ENCODE measurements at regions not wholly inside any gene's neighbourhood (a gene's known extent, or its start where the extent isn't known, plus 50 kb on each side); places are given as distances from the start of the nearest gene placed in this dataset.

- CTCF ChIA-PET: no interaction called here
- POLR2A ChIA-PET: no interaction called here
- H3K36me3 ChIP-seq (ENCODE audit: control insufficient read depth, insufficient read depth, low read length): no peaks in the 10 kb centered on the region
- no peak for TF ChIP-seq CTCF (IDR thresholded peaks at IDR 0.05; ENCODE audit: insufficient read depth, low read depth, low read length)
- no peak for DNase-seq (ENCODE audit: low read depth)
- no peaks in the 10 kb centered on the region; the same call in 1 of the 2 replicates for H3K27me3 ChIP-seq (ENCODE audit: control insufficient read depth, insufficient read depth, low read length)
- H3K4me3 ChIP-seq (ENCODE audit: low read depth, low read length): no peak overlapping the region
Observed at GRCh38 chr1:30258876-30259275, 464.5 kb downstream of the MATN1 start.

GRCh38 chr1:30258471-30258870, 464.9 kb downstream of the MATN1 start:
- no peak overlapping the region for H3K4me3 ChIP-seq (ENCODE audit: low read depth, low read length)
- TF ChIP-seq CTCF (IDR thresholded peaks at IDR 0.05; ENCODE audit: insufficient read depth, low read depth, low read length): no peak
- DNase-seq (ENCODE audit: low read depth): no peak
- H3K36me3 ChIP-seq (ENCODE audit: control insufficient read depth, insufficient read depth, low read length): no peaks in the 10 kb centered on the region
- CTCF ChIA-PET: no interaction called here
- POLR2A ChIA-PET: no interaction called here
- no peaks in the 10 kb centered on the region; the same call in 1 of the 2 replicates for H3K27me3 ChIP-seq (ENCODE audit: control insufficient read depth, insufficient read depth, low read length)

- no peak for DNase-seq (ENCODE audit: low read depth)
- TF ChIP-seq CTCF (IDR thresholded peaks at IDR 0.05; ENCODE audit: insufficient read depth, low read depth, low read length): no peak
- ChIA-PET CTCF (interaction anchor here (1.3 kb wide), 1 partner anchor 12 kb away, joined by 3 read pairs; no protein-coding TSS in a partner anchor), POLR2A (no interaction called here)
- no peaks in the 10 kb centered on the region; the same call in 1 of the 2 replicates for H3K27me3 ChIP-seq (ENCODE audit: control insufficient read depth, insufficient read depth, low read length)
- no peaks in the 10 kb centered on the region for H3K36me3 ChIP-seq (ENCODE audit: control insufficient read depth, insufficient read depth, low read length)
- no peak overlapping the region for H3K4me3 ChIP-seq (ENCODE audit: low read depth, low read length)
Observed at GRCh38 chr1:30257742-30258380, 465.5 kb downstream of the MATN1 start.

- Histone ChIP-seq H3K4me3 (ENCODE audit: low read depth, low read length) (no peak overlapping the region), H3K27me3 (ENCODE audit: control insufficient read depth, insufficient read depth, low read length) (no peaks in the 10 kb centered on the region; the same call in 1 of the 2 replicates), H3K36me3 (ENCODE audit: control insufficient read depth, insufficient read depth, low read length) (no peaks in the 10 kb centered on the region)
- CTCF ChIA-PET: interaction anchor here (1.3 kb wide), 1 partner anchor 13 kb away, joined by 3 read pairs; no protein-coding TSS in a partner anchor
- DNase-seq (ENCODE audit: low read depth): no peak
- TF ChIP-seq CTCF (IDR thresholded peaks at IDR 0.05; ENCODE audit: insufficient read depth, low read depth, low read length): no peak
- POLR2A ChIA-PET: no interaction called here
Observed at GRCh38 chr1:30257322-30257721, 466.1 kb downstream of the MATN1 start.

GRCh38 chr1:30256911-30257310, 466.5 kb downstream of the MATN1 start:
- ChIA-PET CTCF (interaction anchor here (0.7 to 1.3 kb wide), 2 partner anchors 13 kb away, joined by 3 read pairs; no protein-coding TSS in a partner anchor), POLR2A (no interaction called here)
- H3K4me3 ChIP-seq (ENCODE audit: low read depth, low read length): no peak overlapping the region
- H3K36me3 ChIP-seq (ENCODE audit: control insufficient read depth, insufficient read depth, low read length): no peaks in the 10 kb centered on the region
- DNase-seq (ENCODE audit: low read depth): no peak
- H3K27me3 ChIP-seq (ENCODE audit: control insufficient read depth, insufficient read depth, low read length): no peaks in the 10 kb centered on the region; the same call in 1 of the 2 replicates
- TF ChIP-seq CTCF (IDR thresholded peaks at IDR 0.05; ENCODE audit: insufficient read depth, low read depth, low read length): no peak

Data from BJ (cell line).